GM12864 (cell line): ENCODE measurements at regions not wholly inside any gene's neighbourhood (a gene's known extent, or its start where the extent isn't known, plus 50 kb on each side); places are given as distances from the start of the nearest gene placed in this dataset.

Experiments used
- DNase-seq: peaks from one replicate; pipeline ENCODE4 v3.0.0-alpha.2; 2011; ENCODE audit warnings: low read depth
- H3K4me3 ChIP-seq: 2 replicates; pipeline ENCODE4 v1.5.1; 2011; ENCODE audit warnings: mild to moderate bottlenecking, low read depth, low read length, control low read depth
- TF ChIP-seq, protein P1 (sequence below): IDR thresholded peaks from 2 replicates; pipeline ENCODE4 v1.5.1; 2011; ENCODE audit warnings: low read depth, mild to moderate bottlenecking, moderate library complexity, low read length, control low read depth, inconsistent platforms; ENCODE audit errors: missing control alignments

DNA sequence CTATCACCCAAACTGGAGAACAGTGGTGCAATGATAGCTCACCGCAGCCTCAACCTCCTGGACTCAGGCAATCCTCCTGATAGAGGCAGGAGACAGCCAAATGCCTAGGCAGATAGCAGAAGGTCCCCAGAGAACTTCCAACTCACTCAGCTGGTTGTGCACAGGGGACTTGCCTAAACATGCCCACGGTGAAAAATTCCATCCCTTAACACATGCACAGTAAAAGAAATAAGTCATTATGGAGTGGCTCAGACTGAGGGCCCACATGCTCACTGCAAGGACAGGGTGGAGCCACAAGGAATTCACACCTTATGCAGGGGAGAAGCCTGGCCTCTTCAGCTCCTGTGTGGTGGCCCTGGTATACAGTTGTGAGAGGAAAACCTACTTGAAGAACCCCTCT lies 525.8 kb upstream of the ATP2B1 start:
- TF ChIP-seq, protein P1, sequence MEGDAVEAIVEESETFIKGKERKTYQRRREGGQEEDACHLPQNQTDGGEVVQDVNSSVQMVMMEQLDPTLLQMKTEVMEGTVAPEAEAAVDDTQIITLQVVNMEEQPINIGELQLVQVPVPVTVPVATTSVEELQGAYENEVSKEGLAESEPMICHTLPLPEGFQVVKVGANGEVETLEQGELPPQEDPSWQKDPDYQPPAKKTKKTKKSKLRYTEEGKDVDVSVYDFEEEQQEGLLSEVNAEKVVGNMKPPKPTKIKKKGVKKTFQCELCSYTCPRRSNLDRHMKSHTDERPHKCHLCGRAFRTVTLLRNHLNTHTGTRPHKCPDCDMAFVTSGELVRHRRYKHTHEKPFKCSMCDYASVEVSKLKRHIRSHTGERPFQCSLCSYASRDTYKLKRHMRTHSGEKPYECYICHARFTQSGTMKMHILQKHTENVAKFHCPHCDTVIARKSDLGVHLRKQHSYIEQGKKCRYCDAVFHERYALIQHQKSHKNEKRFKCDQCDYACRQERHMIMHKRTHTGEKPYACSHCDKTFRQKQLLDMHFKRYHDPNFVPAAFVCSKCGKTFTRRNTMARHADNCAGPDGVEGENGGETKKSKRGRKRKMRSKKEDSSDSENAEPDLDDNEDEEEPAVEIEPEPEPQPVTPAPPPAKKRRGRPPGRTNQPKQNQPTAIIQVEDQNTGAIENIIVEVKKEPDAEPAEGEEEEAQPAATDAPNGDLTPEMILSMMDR: no peak
- no peak for DNase-seq
- no peak overlapping the region for H3K4me3 ChIP-seq

DNA sequence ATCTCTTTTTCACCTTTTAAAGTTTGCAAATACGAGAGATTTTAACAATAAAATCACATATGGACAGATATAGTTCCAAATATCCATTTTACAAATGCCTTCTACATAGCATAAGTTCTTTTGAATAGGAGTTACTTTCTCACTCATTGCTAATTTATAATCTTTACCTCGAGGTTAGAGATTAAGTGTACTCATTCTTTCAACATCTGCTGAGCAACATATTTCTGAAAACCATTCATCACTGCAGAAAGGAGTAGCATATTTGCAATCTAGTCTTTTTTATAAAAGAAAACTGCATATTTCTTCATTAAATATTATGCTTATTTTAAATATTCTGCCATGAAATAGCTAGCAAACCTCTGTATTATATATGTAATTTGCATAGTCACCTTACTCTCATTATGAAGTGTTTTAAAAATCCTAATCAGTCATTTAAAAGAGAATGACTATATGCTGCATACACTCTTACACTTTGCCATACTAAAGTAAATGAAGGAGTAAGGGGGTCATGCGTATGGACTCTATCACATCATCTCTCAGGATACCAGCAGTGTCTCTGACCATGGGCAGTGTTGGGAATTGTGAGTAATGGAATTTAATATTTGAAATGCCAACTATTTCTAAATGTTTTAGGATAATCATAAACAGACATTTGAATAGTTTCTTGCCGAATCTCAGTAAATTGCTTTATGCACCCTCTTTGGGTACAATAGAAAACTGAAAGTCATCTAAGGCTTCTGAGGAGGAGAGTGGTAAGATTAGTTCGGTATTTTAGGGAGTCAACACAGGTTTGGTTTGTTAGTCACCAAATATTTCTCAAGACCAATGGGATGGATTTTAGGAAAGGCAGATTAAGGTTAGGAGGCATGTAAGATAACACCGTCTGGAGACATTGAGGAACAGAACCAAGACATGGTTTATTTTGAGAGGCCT lies 524.8 kb upstream of the ATP2B1 start:
- no peak overlapping the region for H3K4me3 ChIP-seq
- DNase-seq: no peak

DNA sequence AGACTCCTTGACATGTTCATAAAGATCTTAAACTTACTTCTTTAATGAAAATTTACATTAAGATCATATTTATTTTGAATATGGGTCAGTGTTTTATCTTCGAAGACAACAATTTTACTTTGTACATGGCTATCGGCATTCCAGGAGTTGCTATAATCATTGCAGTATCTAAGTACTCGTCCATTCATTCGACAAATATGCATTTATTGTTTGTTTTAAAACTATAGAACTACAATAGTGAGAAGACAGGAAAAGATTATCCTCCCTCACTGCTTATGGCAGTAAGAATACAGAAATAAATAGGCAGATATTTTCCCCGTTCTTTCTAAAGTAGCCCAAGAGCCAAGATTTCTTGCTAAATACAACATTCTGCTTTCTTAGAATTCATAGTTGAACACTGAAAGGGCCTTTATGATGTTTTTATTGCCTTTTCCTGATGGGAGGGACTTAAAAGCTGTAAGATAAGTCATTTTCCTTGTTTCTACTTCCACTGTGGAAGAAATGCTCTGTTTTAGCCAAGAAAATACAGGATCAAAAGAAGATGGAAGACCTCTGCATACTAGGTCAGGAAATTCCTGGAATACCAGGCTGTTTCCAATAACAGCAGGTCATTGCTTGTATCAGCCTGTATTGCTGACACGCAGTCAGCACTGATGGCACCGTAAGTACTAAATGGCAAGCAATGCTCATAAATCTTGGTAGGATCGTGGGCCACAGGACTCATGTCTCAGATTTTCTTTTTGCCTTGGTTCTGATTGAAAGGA lies 521.0 kb upstream of the ATP2B1 start:
- H3K4me3 ChIP-seq: no peak overlapping the region
- TF ChIP-seq, protein P1: no peak
- no peak for DNase-seq

More for the DNA sequence above, 524.8 kb upstream of the ATP2B1 start:
- TF ChIP-seq, protein P1: no peak

DNA sequence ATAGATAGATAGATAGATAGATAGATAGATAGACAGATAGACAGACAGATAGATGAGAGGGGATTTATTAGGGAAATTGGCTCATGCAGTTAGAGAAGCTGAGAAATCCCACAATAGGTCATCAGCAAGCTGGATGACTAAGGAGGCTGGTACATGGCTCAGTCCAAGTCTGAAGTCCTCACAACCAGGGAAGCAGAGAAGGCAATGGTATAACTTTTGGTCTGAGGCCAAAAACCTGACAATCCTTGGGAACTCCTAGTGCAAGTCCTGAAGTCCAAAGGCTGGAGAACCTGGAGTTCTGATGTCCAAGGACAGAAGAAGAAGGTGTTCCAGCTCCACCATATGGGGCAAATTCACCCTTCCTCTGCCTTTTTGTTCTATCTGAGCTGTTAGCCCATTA lies 517.6 kb upstream of the ATP2B1 start:
- DNase-seq: no peak
- TF ChIP-seq, protein P1: no peak
- no peak overlapping the region for H3K4me3 ChIP-seq

DNA sequence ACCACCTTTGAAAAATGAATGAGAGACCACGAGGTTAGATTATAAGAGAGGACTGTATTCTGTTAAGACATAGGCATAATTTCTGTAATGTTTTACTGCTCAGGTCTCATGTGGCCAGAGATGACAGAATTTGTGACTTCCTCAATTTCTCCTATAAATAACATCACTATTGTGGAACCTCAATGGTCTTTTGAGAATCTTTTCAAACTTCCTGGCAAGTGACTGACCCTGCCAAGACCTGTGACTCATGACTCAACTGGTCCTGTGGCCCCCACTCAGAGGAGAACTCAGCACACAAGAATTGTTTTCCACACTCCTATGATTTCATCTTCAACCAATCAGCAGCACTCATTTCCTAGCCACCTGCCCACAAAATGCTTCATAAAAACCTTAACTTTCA lies 508.2 kb upstream of the ATP2B1 start:
- no peak for DNase-seq
- H3K4me3 ChIP-seq: no peak overlapping the region
- TF ChIP-seq, protein P1: no peak

DNA sequence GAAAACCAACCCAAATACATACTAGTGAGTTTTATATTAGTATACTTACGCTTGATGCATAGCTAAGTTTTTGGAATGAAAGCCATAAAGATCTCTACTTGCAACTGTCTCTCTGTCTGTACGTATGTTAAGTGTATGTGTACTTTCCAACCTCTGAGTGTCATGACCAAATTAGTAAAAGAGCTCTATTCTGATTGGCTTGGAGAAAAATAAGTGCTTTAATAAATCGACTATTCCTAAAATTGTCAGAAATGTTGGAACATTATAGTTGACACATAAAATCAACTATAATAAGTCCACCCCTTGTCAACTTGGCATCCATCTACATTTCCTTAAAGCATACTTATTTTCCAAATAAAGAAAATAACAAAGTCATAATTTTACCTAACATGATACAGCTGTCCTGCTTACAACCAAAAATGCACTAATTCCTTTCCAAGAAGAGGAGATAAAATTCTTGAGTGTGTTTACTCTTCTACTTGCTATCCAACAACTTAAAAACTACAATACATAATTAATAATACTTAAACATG lies 507.4 kb upstream of the ATP2B1 start:
- no peak for DNase-seq
- no peak overlapping the region for H3K4me3 ChIP-seq
- TF ChIP-seq, protein P1: no peak
